ENCODE measurements at regions not wholly inside any gene's neighbourhood (a gene's known extent, or its start where the extent isn't known, plus 50 kb on each side); places are given as distances from the start of the nearest gene placed in this dataset.

DNA sequence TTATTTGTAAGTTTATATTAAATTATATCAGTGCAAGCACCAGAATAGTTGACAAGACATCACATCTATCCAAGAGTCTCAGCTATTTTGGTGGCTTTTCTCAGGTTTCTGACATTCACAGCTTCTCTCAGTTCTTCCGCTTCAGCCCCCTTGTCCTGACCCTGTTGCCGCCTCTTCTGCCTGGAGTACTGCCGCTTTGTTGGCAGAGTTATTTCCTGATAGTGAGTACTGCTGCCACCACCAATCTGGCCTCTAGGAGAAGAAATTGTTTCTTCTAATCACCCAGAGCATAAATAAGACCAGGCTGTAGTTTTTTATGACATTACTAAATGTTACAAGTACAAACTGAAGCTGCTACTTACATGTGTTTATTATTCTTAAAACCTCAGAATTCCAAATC lies 470.1 kb downstream of the NSUN3 start:
- H3K79me2 ChIP-seq (replicated peaks; ENCODE audit: insufficient read depth, low read length) = no peaks in the 10 kb centered on the region
- no peaks in the 10 kb centered on the region for H3K9me3 ChIP-seq (ENCODE audit: low read length)
- no peak overlapping the region for H3K4me3 ChIP-seq (ENCODE audit: low read length)
- no peaks in the 10 kb centered on the region for H3K36me3 ChIP-seq (ENCODE audit: insufficient read depth, low read length)
- H3K9me2 ChIP-seq (ENCODE audit: insufficient read depth, low read length) = no peaks in the 10 kb centered on the region
- no peak for TF ChIP-seq RAD21 (conservative IDR thresholded peaks at IDR 0.05)
- TF ChIP-seq, protein P1, sequence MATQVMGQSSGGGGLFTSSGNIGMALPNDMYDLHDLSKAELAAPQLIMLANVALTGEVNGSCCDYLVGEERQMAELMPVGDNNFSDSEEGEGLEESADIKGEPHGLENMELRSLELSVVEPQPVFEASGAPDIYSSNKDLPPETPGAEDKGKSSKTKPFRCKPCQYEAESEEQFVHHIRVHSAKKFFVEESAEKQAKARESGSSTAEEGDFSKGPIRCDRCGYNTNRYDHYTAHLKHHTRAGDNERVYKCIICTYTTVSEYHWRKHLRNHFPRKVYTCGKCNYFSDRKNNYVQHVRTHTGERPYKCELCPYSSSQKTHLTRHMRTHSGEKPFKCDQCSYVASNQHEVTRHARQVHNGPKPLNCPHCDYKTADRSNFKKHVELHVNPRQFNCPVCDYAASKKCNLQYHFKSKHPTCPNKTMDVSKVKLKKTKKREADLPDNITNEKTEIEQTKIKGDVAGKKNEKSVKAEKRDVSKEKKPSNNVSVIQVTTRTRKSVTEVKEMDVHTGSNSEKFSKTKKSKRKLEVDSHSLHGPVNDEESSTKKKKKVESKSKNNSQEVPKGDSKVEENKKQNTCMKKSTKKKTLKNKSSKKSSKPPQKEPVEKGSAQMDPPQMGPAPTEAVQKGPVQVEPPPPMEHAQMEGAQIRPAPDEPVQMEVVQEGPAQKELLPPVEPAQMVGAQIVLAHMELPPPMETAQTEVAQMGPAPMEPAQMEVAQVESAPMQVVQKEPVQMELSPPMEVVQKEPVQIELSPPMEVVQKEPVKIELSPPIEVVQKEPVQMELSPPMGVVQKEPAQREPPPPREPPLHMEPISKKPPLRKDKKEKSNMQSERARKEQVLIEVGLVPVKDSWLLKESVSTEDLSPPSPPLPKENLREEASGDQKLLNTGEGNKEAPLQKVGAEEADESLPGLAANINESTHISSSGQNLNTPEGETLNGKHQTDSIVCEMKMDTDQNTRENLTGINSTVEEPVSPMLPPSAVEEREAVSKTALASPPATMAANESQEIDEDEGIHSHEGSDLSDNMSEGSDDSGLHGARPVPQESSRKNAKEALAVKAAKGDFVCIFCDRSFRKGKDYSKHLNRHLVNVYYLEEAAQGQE (IDR thresholded peaks at IDR 0.05; ENCODE audit: borderline replicate concordance) = no peak
- TF ChIP-seq EZH2 (IDR thresholded peaks at IDR 0.05; ENCODE audit: borderline replicate concordance, insufficient read depth, low read length, poor library complexity, severe bottlenecking) = no peak
- TF ChIP-seq, protein P2, sequence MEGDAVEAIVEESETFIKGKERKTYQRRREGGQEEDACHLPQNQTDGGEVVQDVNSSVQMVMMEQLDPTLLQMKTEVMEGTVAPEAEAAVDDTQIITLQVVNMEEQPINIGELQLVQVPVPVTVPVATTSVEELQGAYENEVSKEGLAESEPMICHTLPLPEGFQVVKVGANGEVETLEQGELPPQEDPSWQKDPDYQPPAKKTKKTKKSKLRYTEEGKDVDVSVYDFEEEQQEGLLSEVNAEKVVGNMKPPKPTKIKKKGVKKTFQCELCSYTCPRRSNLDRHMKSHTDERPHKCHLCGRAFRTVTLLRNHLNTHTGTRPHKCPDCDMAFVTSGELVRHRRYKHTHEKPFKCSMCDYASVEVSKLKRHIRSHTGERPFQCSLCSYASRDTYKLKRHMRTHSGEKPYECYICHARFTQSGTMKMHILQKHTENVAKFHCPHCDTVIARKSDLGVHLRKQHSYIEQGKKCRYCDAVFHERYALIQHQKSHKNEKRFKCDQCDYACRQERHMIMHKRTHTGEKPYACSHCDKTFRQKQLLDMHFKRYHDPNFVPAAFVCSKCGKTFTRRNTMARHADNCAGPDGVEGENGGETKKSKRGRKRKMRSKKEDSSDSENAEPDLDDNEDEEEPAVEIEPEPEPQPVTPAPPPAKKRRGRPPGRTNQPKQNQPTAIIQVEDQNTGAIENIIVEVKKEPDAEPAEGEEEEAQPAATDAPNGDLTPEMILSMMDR (IDR thresholded peaks at IDR 0.05; ENCODE audit: poor library complexity, severe bottlenecking) = no peak
- no peak for TF ChIP-seq EP300 (conservative IDR thresholded peaks at IDR 0.05; ENCODE audit: poor library complexity, severe bottlenecking)
- TF ChIP-seq MXI1 (conservative IDR thresholded peaks at IDR 0.05; ENCODE audit: poor library complexity, severe bottlenecking) = no peak
- H3K27ac ChIP-seq (ENCODE audit: low read length) = no peak overlapping the region
- H3K9ac ChIP-seq (ENCODE audit: low read length) = no peak overlapping the region
- H2AFZ ChIP-seq (ENCODE audit: low read depth, low read length) = no peak overlapping the region
- H4K20me1 ChIP-seq (ENCODE audit: insufficient read depth) = no peaks in the 10 kb centered on the region
- H3F3A ChIP-seq (ENCODE audit: insufficient read depth, low read length, poor library complexity, severe bottlenecking) = no peaks in the 10 kb centered on the region
- no peak overlapping the region for H3K4me2 ChIP-seq (ENCODE audit: low read length)
- no peaks in the 10 kb centered on the region for H3K27me3 ChIP-seq (ENCODE audit: insufficient read depth, low read depth, low read length)

DNA sequence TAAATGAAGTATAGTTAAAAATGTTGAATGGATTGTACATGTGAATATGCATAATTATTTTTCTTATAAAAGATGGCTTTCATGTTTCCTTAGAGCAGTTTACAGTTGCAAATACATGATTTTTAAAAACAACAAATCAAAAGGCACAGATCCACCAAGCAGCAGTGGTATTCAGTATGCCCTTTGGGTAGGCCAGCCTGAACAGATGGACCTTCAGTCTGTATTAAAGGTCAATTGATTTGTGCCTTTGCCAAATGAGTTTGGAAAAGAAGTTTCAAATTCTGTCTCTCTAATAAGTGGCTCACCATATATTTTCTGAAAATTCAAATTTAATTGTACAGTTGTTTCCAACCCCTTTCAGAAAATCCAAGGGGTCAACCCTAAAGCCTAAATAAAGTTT lies 477.1 kb downstream of the NSUN3 start:
- Histone ChIP-seq H3K27me3 (ENCODE audit: insufficient read depth, low read depth, low read length) (no peaks in the 10 kb centered on the region), H3K4me3 (ENCODE audit: low read length) (no peak overlapping the region), H2AFZ (ENCODE audit: low read depth, low read length) (no peak overlapping the region), H3K9me3 (ENCODE audit: low read length) (no peaks in the 10 kb centered on the region), H4K20me1 (ENCODE audit: insufficient read depth) (no peaks in the 10 kb centered on the region), H3K79me2 (replicated peaks; ENCODE audit: insufficient read depth, low read length) (no peaks in the 10 kb centered on the region), H3F3A (ENCODE audit: insufficient read depth, low read length, poor library complexity, severe bottlenecking) (no peaks in the 10 kb centered on the region), H3K9ac (ENCODE audit: low read length) (no peak overlapping the region), H3K9me2 (ENCODE audit: insufficient read depth, low read length) (no peaks in the 10 kb centered on the region), H3K27ac (ENCODE audit: low read length) (no peak overlapping the region), H3K36me3 (ENCODE audit: insufficient read depth, low read length) (no peaks in the 10 kb centered on the region), H3K4me2 (ENCODE audit: low read length) (no peak overlapping the region)
- TF ChIP-seq POLR2AphosphoS5 (IDR thresholded peaks at IDR 0.05) (no peak), RAD21 (conservative IDR thresholded peaks at IDR 0.05) (no peak), EZH2 (IDR thresholded peaks at IDR 0.05; ENCODE audit: borderline replicate concordance, insufficient read depth, low read length, poor library complexity, severe bottlenecking) (no peak), TAF1 (IDR thresholded peaks at IDR 0.05; ENCODE audit: low read depth) (no peak), EP300 (conservative IDR thresholded peaks at IDR 0.05; ENCODE audit: poor library complexity, severe bottlenecking) (no peak), SMC3 (conservative IDR thresholded peaks at IDR 0.05; ENCODE audit: poor library complexity) (no peak), MXI1 (conservative IDR thresholded peaks at IDR 0.05; ENCODE audit: poor library complexity, severe bottlenecking) (no peak)
- TF ChIP-seq, protein P2 (IDR thresholded peaks at IDR 0.05; ENCODE audit: poor library complexity, severe bottlenecking) = no peak
- TF ChIP-seq, protein P1 (IDR thresholded peaks at IDR 0.05; ENCODE audit: borderline replicate concordance) = no peak
